ENCODE measurements at regions not wholly inside any gene's neighbourhood (a gene's known extent, or its start where the extent isn't known, plus 50 kb on each side); places are given as distances from the start of the nearest gene placed in this dataset.

GRCh38 chr11:80844110-80844819 lies 1403.4 kb upstream of the TENM4 start:
- Histone ChIP-seq H3K36me3 (ENCODE audit: control insufficient read depth in 2 of 2, extremely low read depth in 1 of 2, insufficient read depth in 2 of 2, low read length in 2 of 2) (no peaks in the 10 kb centered on the region), H2AFZ (ENCODE audit: low read depth, low read length) (no peak overlapping the region), H3K27ac (ENCODE audit: insufficient read depth, low read depth, low read length) (no peak overlapping the region), H3K4me1 (ENCODE audit: control insufficient read depth, extremely low read depth, insufficient read depth, low read length) (peaks cover 16% of the 10 kb centered on the region), H3K9me1 (replicated peaks; ENCODE audit: control insufficient read depth, extremely low read depth, insufficient read depth, low read length) (no peaks in the 10 kb centered on the region), H3K27me3 (ENCODE audit: control insufficient read depth in 2 of 2, insufficient read depth in 2 of 2, low read length in 2 of 2) (no peaks in the 10 kb centered on the region), H3K4me3 (replicated peaks in 1 of 3; ENCODE audit: insufficient read depth in 1 of 3, low read depth in 1 of 3, low read length in 3 of 3) (no peak overlapping the region), H3K9me3 (replicated peaks; ENCODE audit: control insufficient read depth, insufficient read depth, low read length) (no peaks in the 10 kb centered on the region), H3K9ac (replicated peaks; ENCODE audit: extremely low read depth, insufficient read depth, low read length) (no peak overlapping the region), H3K4me2 (ENCODE audit: insufficient read depth, low read length) (no peak overlapping the region), H4K20me1 (replicated peaks; ENCODE audit: control insufficient read depth, extremely low read depth, insufficient read depth, low read length) (no peaks in the 10 kb centered on the region), H3K79me2 (ENCODE audit: control insufficient read depth, insufficient read depth, low read length) (no peaks in the 10 kb centered on the region)
- CTCF ChIA-PET, result no interaction called here
- DNase-seq (ENCODE audit: low read depth, low spot score), result no peak
- POLR2A ChIA-PET, result no interaction called here
- dilution Hi-C loops (cut with MboI; ENCODE audit: extremely low pct_ligation_motif_present, low sequenced_read_pairs), result no loop called here
- no TSS peak for BruUV-seq (replicated peaks)
- TF ChIP-seq FOS (IDR thresholded peaks at IDR 0.05; ENCODE audit: borderline replicate concordance, insufficient read depth, low read length), result no peak
- no peak for TF ChIP-seq MYC (IDR thresholded peaks at IDR 0.05; ENCODE audit: low read depth, low read length)
- TF ChIP-seq, protein P1, sequence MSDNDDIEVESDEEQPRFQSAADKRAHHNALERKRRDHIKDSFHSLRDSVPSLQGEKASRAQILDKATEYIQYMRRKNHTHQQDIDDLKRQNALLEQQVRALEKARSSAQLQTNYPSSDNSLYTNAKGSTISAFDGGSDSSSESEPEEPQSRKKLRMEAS (IDR thresholded peaks at IDR 0.05; ENCODE audit: insufficient read depth, insufficient read length), result no peak
- TF ChIP-seq EZH2 (IDR thresholded peaks at IDR 0.05; ENCODE audit: borderline replicate concordance, low read depth, low read length, severe bottlenecking), result no peak
- no peak for TF ChIP-seq POLR2A (IDR thresholded peaks at IDR 0.05; ENCODE audit: low read depth, low read length)
- TF ChIP-seq POLR2AphosphoS5 (IDR thresholded peaks at IDR 0.05; ENCODE audit: insufficient read depth, low read depth, low read length), result no peak
- TF ChIP-seq JUN (IDR thresholded peaks at IDR 0.05; ENCODE audit: borderline replicate concordance, insufficient read depth, insufficient read length, low read depth), result no peak
- TF ChIP-seq CTCF (IDR thresholded peaks at IDR 0.05; ENCODE audit: extremely low read depth in 1 of 2, insufficient read depth in 1 of 2, low read depth in 1 of 2, low read length in 2 of 2), result no peak
- no peak for TF ChIP-seq GATA2 (IDR thresholded peaks at IDR 0.05; ENCODE audit: insufficient read depth, insufficient read length, low read depth, low read length)
- FAIRE-seq, result no peak
- intact Hi-C loops (cut with micrococcal nuclease), result no loop called here
